GM21528 (cell line): ENCODE measurements at regions not wholly inside any gene's neighbourhood (a gene's known extent, or its start where the extent isn't known, plus 50 kb on each side); places are given as distances from the start of the nearest gene placed in this dataset.
A peak's percentile ranks its signal among the peaks of the same experiment; 100 is the strongest.

Experiments
- ATAC-seq: cut with Tn5 transposase; IDR thresholded peaks from one replicate; pipeline ENCODE4 v1.9.1; 2021; ENCODE audit warnings: mild to moderate bottlenecking, moderate library complexity; ENCODE audit not compliant: unreplicated experiment, low FRiP score

DNA sequence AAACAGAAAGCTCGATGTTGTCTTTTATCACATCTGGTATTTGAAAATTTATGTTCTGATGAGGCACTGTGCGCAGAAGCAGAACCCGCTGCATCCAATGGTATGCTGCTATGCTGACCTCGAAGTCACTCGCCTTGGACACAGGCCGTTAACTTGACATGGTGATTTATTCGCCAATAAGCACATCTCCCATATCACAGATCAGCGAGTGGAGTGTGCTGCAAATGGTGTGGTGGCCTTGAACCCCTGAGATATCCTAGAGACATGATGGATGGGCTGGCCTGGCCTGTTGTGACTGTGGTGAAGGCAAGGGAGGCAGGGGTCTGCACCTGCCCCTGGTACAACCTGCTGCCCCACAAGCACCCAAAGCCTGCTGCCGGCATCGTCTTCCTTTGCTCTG lies 175.4 kb upstream of the FRG1 start:
- no peak for ATAC-seq

DNA sequence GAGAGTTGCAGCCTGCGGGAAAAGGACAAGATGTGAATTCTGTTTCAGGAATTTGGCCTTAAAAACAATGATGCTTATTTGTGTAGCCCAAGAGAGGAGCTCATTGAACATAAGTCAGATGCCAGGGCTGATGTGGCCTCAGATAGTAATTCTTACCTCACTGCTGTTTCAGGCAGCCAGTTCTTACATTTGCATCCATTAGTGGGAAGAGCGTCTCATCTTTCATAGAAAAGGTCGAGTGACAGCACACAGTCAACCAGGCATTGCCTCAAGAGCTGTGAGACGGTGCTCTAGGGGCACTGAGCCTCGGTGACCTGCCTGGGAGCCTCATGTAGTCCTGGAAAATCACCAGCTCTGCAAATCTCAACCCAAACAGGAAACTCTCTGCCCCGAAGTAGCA lies 174.9 kb upstream of the FRG1 start:
- ATAC-seq = no peak

DNA sequence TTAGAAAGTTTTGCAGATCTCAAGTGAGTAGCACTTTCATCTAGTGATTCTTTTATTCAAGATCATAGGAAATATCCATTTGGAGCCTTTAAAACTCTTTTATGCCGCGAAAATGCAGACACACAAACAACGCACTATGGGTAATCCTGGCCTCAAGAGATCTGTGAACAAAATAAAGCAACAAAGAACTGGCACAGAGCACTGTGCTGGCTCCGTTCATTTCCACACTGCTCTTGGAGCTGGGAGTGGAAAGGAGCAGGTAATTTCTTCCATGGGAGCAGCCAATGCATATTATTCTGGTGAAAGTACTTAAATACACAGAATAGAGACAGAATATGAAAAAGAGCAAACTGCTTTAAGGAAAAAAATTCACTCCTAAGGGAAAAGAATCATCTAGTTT lies 172.7 kb upstream of the FRG1 start:
- no peak for ATAC-seq

DNA sequence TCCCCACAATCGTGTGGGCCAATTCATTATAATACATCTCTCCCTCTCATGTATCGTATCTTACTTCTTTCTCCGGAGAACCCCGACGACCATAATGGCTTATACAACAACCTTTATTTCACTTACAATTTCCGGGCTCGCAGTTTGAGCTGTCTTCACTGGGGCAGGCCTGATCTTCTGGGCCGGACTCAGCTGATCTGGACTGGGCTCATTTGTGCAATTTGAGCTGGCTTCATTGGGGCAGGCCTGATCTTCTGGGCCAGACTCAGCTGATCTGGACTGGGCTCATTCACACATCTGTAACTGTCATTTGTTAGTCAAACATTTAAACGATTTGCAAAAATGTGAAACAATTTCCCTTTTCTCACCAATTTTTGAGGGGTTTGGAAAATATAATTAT lies 171.5 kb upstream of the FRG1 start:
- ATAC-seq = no peak

DNA sequence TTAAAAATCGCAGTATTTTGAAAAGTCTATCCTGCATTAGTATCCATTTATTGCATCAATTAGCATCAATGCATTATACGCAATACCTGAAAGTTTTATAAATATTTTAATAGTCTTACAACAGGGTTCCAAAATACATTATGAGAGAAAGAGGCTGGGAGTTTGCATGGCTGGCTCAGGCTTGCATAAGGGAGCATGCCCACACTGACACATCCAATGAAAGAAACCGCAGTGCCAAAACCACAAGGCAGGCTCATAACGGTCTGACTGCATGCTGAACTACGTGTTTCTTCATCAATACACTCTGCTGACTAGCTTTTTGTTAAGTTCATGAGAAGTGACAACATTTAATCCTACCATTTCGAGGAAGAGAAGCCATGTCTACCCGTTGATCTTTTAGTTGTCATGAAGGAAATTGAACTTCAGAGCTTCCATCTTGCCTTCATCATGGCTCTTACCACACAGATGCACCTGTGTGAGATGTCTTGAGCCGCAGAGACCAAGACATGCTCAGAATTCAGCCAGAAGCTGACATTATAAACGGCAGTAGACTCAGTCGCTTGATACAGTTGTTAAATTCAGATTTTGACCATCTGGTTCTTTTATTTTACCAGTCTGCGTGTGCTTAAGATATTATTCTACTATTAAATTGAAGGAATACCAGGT lies 168.8 kb upstream of the FRG1 start:
- ATAC-seq = no peak

DNA sequence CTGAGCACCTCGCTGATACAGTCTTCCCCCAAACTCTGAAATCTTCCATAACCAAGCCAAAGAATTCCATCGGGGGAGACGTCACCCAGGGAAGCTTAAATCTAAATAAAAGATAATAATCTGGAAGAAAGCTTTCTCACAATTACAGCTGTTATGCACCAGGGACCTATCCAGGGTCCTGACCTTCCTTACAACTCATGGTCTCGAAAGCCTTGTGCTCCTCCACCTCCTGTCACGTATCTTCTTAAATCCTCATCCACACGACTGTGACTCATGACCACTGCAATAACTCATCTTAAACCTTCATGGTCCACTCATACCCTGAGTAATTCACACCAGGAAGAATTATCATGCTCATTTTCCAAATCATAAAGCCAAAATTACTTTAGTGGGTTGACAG lies 166.8 kb upstream of the FRG1 start:
- ATAC-seq = no peak

DNA sequence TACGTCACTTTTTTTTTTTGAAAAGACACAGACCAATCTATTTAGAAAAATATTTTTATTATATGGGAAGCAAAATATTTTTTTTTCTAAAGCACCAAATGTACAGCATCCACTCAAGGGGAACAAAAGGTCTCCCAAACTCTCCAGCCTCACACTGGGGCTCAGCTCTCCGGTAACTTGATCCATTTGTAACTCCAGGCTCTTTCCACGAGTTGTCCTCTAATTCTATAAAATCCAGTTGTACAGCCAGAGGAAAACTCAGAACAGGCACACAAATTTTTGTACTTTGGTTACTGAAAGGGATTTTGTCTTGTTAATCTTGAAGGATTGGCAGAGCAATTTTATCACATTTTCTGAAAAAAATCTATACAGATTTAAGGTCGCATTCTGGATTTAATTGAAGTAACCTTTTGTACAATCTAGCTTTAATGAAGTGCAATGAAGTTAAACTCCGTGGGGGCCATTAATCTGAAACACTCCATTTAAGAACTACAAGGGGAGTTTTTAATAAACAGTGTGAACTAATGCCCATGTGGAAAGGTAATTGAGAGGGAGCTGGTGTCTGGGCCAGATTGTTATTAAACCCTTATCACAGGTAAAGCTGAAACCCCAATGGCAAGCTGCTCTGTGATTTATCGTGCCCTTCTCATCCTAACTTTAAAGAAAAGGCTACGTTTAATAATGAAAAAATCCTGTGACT lies 161.2 kb upstream of the FRG1 start:
- ATAC-seq = no peak

DNA sequence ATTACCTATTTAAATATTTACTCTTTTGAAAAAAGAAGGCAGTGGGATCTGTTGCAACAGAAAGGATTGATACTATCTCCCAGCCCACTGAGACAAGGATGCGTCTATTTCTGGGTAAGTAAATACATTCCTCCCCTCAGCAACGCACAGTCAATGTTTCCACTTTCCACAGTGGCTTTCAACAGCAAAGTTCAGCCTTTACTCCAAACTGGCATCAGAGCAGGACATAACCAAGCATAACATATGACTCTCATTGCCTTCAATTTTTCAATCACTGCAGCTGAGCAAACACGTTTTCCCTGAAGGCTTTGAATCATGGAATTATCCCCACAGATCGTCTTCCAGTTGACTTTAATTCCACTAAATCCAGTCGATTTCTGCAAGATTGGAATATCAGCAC lies 160.3 kb upstream of the FRG1 start:
- no peak for ATAC-seq

DNA sequence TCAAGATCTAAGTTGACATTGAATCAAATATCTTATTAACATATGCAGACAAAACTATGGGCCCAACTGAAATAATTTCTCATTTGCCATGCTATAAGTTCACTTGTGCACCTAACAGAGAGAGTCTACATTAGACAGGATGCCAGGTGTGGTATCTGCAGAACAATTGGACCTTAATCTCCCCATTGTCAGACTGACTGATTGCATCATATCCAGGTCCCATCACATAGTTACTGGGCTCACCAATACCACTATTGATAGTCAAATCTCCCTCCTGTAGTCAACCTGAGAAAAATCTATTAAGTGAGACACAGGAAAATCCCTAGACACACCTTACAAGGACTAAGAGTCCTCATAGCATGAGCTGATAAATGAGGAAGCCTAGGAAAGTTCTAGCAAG lies 156.0 kb upstream of the FRG1 start:
- no peak for ATAC-seq

DNA sequence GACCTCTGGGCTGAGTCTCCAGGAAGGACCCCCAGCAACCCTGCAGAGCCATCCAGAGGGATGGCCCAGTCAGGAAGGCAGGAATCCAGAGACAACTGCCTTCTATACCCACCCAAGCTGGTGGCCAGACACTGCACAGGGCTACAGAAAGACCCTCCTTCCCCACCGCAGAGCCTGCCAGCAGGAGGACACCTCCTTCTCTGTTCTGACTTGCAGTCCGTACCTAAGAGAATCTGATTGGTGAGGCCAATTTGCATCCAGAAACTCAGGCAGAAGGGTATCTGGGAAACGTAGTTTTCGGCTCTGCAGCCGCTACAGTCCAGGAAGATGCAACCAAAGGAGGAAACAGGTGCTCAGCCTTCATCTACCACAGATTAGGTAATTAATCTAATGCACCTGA lies 155.4 kb upstream of the FRG1 start:
- ATAC-seq = no peak

DNA sequence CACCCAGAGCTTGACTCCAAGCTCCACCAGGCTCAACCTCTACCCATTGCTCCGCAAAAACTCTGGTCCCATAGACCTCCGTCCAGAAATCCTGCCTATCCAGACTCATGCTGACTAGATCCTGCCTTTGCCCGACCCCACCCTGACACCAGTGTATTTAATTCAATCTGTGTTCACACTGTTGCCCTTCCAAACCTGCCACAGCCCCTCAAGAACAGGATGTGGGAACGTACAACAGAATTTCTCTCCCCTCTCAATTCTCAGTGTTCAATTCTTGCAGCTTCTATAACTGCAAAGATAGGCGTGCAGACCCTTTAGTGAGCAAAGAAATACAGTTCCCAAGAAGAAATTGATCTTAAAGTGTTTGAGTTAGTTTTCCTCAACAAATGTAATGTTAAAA lies 154.2 kb upstream of the FRG1 start:
- no peak for ATAC-seq

DNA sequence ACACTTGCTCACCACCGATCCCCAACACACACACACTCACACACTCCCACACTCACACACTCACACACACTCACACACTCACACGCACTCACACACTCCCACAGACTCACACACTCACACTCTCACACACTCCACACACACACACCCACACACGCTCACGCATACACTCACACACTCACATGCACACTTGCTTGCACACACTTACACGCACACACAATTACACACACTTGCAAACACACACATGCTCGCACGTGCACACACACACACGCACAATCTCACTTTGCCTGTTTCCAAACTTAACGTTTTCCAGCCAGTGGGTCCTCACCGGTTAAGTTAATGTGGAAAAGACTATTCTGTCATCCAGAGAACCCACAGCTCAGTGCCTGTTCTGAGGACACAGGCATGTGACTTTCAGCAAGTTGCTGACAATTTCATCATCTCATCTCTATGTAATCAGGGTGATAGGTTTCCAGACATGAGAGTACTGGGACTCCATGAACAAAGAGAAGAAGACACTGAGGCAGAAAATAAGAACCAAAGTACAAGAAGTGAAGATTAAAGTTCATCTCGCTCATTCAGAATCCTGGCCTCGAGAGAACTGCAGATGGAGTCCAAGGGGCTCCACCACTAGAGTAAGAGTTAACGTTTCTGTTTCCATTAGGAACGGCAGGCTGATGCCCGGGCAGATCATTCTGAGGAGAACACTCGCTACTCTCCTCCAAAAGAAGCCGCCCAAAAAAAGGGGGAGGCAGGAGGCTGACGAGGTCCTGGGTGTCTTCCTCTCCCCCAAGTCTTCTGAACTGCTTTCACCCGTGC lies 153.2 kb upstream of the FRG1 start:
- ATAC-seq = no peak

DNA sequence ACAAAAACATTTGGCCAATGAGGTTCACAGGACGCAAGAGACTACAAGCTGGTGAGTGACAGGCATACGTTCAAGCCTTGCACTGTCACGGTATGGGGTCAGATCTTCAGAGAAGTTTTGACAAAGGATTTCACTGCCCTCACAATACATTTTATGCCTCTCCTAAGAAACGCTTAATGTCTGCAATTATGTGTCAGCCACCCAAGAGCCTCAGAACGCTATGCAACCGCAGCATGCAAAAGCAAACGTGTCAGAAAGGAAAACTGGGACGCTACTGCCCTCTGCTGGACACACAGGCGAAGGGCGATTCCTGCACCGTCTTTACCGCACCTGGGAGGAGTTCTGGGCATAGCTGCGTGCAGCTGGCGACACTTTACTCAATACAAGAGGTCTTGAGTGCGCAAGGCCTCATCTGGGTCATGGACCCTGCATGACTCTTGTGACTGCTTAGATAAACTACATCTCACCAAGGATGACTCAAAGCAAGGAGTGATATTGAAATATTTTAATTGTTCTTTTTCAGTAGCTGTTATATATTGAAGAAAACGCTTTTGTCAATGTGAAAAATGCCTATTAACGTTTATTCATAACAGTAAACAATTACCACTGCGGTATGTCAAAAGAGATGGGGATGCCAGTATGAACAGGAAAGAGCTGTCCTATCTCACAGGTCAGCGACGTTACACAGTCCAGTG lies 147.6 kb upstream of the FRG1 start:
- peak; percentile 93 for ATAC-seq

DNA sequence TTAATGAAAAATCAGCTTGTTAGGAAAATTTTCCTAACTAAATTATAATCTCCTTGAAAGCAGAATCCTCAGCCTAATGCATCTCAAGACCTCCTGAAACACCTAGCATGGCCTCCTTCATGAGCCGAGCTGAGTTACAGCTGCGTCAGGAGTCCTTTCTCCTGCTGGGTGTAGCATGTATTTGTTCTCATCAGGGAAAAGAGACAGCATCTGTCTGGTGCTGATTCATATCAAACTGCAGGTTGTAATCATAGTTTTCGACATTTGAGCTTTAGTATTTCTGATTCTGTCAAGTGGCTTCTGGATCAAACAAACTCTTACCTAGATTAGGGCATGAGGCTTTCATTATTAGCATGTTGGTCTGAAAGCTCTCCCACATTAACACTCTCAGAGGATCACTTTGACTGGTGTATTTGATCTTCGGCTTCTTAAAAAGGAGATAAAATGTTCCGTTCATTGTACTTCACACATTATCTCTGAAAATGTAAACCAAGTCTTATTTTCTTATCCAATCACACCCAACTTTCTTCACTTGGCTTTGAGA lies 140.1 kb upstream of the FRG1 start:
- ATAC-seq = no peak

DNA sequence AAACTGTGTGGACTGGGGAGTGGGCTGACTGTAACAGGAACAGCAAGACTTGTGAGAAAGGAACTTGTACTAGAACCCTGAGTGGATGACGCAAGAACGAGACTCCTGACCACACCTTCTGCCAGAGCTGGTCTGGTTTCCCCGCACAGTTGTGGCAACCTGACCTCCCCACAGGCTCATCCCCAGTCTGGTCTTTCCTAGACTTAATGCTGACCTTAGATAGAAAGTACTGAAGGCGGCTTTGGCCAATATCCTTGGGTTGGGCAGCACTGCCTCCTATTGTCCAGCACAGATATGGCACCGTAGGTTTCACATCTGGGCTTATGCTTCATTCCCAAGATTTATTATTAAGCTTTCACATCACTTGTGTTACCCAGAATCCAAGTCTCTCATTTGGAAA lies 137.8 kb upstream of the FRG1 start:
- ATAC-seq = no peak

DNA sequence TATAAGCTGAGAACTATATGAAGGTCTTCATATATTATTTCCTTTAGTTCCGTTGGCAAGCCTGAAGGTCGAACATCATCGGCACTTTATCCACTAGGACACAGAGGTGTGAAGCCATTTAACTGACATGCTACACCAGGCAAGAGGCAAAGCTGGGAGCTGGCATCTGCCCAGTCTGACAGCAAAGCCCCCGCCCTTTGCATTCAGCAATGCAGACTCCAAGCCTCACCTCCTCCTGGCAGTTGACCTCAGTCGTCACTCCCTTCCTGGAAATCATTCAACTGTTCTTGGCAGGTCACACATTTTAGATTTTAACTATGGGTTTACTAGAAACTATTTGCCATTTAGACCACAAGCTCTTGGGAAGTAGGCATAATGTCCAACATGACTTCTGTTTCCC lies 135.8 kb upstream of the FRG1 start:
- ATAC-seq = no peak

DNA sequence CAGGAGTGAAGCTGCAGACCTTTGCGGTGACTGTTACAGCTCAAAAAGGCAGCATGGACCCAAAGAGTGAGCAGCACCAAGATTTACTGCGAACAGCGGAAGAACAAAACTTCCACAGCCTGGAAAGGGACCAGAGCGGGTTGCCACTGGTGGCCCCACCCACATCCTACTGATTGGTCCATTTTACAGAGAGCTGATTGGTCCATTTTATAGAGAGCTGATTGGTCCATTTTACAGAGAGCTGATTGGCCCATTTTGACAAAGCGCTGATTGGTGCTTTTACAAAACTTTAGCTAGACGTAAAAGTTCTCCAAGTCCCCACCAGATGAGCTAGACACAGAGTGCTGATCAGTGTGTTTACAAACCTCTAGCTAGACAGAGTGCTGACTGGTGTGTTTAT lies 134.2 kb upstream of the FRG1 start:
- ATAC-seq = no peak

DNA sequence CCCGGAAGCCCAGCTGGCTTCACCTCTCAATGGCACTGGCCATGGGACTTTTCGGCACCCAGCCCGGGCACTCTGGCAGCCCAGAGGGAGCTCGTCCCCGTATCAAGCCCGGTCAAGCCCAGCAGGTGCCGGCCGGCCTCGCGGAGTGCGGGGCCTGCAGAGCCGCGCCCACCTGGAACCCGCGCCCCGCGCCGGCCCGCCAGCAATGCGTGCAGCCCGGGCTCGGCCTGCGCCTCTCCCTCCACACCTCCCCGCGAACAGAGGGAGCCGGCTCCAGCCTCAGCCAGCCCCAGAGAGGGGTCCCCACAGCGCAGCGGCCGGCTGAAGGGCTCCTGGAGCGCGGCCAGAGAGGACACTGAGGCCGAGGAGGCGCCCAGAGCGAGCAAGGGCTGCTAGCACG lies 133.6 kb upstream of the FRG1 start:
- ATAC-seq = no peak

DNA sequence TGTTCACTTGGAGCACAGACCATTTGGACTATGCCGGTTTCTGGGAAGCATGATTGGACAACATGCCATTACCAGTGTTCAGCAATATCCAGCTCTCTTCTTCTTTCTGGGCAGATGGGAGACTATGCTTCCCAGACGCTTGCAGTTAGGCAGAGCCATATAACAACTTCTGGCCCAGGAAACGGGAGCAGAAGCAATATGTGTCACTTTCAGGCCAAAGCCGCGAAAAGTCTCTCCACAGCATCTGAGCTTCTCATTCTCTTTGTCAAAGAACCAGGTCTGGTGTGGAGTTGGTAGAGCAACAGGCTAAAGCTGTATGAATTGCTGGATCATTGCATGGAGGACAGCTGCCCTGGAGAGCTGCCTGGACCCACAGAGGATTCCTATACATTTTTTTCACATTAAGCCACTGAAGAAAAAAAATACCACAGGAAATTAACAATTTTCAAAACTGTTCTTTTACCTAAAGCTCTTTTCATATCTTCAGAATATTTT lies 131.4 kb upstream of the FRG1 start:
- ATAC-seq = no peak

DNA sequence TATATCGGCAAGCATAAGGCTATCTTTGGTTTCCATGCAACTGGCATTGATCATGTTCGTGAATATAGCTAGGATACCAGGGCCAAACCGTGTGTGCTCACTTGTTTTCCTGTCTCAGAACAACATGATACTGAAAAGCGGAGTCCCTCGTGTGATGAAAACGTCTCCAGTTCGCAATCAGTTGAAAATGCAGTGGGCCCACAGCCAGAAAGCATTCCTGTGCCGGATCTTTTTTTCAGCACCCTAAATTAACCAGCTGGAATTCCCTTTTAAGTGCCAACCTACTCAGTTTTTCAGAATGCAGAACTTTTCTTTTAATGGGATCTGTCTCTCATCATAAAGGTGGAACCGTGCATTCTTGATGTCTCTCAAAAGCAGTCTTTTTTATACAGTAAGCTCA lies 130.8 kb upstream of the FRG1 start:
- ATAC-seq = no peak
